Esophagus muscularis mucosa (tissue), 3 donors: ENCODE measurements at regions not wholly inside any gene's neighbourhood (a gene's known extent, or its start where the extent isn't known, plus 50 kb on each side); places are given as distances from the start of the nearest gene placed in this dataset.

ENCODE experiments used
- POLR2A ChIP-seq: fragments of 450-650 bp; IDR thresholded peaks from one replicate; pipeline ENCODE4 v1.6.1; 2017; ENCODE audit warnings: antibody characterized with exemption, moderate library complexity, mild to moderate bottlenecking, low read depth
- POLR2AphosphoS5 ChIP-seq, 2 donors: sonication (generic); formaldehyde crosslinking; IDR thresholded peaks; one replicate each; pipeline ENCODE4 v1.6.1; 2017; ENCODE audit warnings: antibody characterized with exemption in 2 of 2
- TF ChIP-seq, protein P1 (sequence below), 3 experiments: fragments of 200-600 bp in 2 of 3; fragments of 450-650 bp in 1 of 3; sonication (generic) in 2 of 3; IDR thresholded peaks; one replicate each; pipeline ENCODE4 v1.5.1; 2017 to 2019; ENCODE audit warnings: antibody characterized with exemption in 3 of 3, mild to moderate bottlenecking in 2 of 3, moderate library complexity in 1 of 3

DNA sequence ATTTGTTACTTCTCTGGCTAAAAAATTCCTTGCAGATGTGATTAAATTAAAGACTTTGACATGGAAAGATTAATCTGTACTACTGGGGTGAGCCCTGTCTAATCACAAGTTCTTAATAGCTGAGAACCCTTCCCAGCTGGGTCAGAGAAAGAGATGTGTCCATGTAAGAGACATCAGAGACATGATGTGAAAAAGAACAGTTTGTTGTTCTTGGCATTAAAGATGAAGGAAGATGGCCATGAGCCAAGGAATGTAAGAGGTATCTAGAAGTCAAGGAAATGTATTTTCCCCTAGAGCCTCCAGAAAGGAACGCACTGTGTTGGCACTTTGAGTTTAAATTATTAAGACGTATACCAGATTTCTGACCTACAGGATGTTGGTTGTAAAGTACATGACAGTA, 1271.5 kb upstream of the PRMT6 start:
- TF ChIP-seq POLR2A (no peak), POLR2AphosphoS5 (IDR thresholded peaks at IDR 0.05) (no peak)
- TF ChIP-seq, protein P1, sequence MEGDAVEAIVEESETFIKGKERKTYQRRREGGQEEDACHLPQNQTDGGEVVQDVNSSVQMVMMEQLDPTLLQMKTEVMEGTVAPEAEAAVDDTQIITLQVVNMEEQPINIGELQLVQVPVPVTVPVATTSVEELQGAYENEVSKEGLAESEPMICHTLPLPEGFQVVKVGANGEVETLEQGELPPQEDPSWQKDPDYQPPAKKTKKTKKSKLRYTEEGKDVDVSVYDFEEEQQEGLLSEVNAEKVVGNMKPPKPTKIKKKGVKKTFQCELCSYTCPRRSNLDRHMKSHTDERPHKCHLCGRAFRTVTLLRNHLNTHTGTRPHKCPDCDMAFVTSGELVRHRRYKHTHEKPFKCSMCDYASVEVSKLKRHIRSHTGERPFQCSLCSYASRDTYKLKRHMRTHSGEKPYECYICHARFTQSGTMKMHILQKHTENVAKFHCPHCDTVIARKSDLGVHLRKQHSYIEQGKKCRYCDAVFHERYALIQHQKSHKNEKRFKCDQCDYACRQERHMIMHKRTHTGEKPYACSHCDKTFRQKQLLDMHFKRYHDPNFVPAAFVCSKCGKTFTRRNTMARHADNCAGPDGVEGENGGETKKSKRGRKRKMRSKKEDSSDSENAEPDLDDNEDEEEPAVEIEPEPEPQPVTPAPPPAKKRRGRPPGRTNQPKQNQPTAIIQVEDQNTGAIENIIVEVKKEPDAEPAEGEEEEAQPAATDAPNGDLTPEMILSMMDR (IDR thresholded peaks at IDR 0.05) = no peak
